Loucy (cell line): ENCODE measurements at regions not wholly inside any gene's neighbourhood (a gene's known extent, or its start where the extent isn't known, plus 50 kb on each side); places are given as distances from the start of the nearest gene placed in this dataset.

Source experiments
- EZH2phosphoT487 ChIP-seq: fragments of 200-600 bp; IDR thresholded peaks from 2 replicates; pipeline ENCODE4 v1.6.1; 2018; ENCODE audit warnings: antibody characterized with exemption, mild to moderate bottlenecking, moderate library complexity, borderline replicate concordance
- TF ChIP-seq, protein P1 (sequence below): fragments of 200-600 bp; sonication (generic); conservative IDR thresholded peaks from 2 replicates; pipeline ENCODE4 v1.5.1; 2014; ENCODE audit warnings: mild to moderate bottlenecking, antibody characterized with exemption, low read length

DNA sequence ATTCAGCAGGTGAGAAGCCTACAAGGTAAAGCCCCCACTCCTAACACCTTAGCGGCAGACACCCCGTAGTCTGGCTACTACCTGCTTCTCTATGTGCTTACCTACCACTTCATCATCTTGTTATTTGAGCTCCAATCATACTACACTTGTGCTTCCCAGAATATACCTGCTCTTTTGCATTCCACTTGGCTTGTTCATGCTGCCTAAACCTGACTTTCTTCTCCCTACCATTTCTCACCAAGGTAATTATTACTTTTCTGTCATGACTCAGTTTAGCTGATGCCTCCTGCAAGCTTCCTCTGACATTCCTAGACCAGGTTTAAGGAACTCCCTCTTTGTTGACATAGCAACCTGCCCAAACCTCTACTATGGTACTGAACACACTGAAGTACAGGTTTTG is 495.6 kb upstream of the C1orf87 start:
- no peak for TF ChIP-seq EZH2phosphoT487
- TF ChIP-seq, protein P1, sequence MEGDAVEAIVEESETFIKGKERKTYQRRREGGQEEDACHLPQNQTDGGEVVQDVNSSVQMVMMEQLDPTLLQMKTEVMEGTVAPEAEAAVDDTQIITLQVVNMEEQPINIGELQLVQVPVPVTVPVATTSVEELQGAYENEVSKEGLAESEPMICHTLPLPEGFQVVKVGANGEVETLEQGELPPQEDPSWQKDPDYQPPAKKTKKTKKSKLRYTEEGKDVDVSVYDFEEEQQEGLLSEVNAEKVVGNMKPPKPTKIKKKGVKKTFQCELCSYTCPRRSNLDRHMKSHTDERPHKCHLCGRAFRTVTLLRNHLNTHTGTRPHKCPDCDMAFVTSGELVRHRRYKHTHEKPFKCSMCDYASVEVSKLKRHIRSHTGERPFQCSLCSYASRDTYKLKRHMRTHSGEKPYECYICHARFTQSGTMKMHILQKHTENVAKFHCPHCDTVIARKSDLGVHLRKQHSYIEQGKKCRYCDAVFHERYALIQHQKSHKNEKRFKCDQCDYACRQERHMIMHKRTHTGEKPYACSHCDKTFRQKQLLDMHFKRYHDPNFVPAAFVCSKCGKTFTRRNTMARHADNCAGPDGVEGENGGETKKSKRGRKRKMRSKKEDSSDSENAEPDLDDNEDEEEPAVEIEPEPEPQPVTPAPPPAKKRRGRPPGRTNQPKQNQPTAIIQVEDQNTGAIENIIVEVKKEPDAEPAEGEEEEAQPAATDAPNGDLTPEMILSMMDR, result no peak
